Neural crest cell (in vitro differentiated cells): ENCODE measurements at regions not wholly inside any gene's neighbourhood (a gene's known extent, or its start where the extent isn't known, plus 50 kb on each side); places are given as distances from the start of the nearest gene placed in this dataset.

Experiments
- DNase-seq: peaks from one replicate; pipeline ENCODE4 v3.0.0; 2021; ENCODE audit warnings: low read depth, mixed read lengths, low spot score
- H3K27ac Mint-ChIP-seq: one replicate; pipeline ENCODE4 v1.8.0; 2021; ENCODE audit warnings: mild to moderate bottlenecking, mixed read lengths; ENCODE audit not compliant: unreplicated experiment
- H3K27me3 Mint-ChIP-seq: 2 replicates; pipeline ENCODE4 v1.8.0; 2021; ENCODE audit warnings: low read depth, mild to moderate bottlenecking, mixed read lengths
- H3K36me3 Mint-ChIP-seq: 2 replicates; pipeline ENCODE4 v1.8.0; 2021; ENCODE audit warnings: low read depth, mild to moderate bottlenecking, mixed read lengths
- H3K4me1 Mint-ChIP-seq: 2 replicates; pipeline ENCODE4 v1.8.0; 2021; ENCODE audit warnings: mixed read lengths
- H3K4me3 Mint-ChIP-seq: one replicate; pipeline ENCODE4 v1.8.0; 2021; ENCODE audit warnings: mild to moderate bottlenecking, mixed read lengths
- H3K9me3 Mint-ChIP-seq: 2 replicates; pipeline ENCODE4 v1.8.0; 2021; ENCODE audit warnings: mixed read lengths
- CTCF ChIP-seq: fragments of 200-600 bp; sonication (generic); conservative IDR thresholded peaks from 2 replicates; pipeline ENCODE4 v1.5.0; 2021; ENCODE audit warnings: antibody characterized with exemption, mild to moderate bottlenecking

DNA sequence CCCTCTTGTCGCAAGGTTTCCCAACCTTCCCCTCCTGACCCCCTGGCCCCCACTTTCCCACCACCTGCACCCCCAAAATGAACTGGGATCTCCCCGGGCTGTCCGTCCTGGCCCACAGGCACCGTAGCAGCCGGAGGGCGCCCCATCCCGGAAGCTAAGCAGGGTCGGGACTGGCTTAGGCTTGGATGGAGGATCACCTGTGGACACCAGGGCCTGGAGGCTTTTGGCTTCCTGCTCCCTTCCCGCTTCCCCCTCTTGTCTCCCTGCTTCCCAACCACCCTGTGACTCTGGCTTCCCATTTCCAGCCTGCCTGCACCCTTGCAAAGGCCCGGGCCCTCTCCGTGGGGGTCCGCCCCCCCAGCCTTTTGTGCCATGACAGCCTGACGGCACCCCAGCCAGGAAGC, 2291.3 kb downstream of the TP53TG3F start:
- Mint-ChIP-seq H3K36me3 (peaks cover 5% of the 10 kb centered on the region), H3K4me3 (no peak overlapping the region), H3K4me1 (no peaks in the 10 kb centered on the region), H3K9me3 (peaks cover 4% of the 10 kb centered on the region), H3K27ac (no peak overlapping the region), H3K27me3 (no peaks in the 10 kb centered on the region)
- TF ChIP-seq CTCF, result no peak
- DNase-seq, result no peak

DNA sequence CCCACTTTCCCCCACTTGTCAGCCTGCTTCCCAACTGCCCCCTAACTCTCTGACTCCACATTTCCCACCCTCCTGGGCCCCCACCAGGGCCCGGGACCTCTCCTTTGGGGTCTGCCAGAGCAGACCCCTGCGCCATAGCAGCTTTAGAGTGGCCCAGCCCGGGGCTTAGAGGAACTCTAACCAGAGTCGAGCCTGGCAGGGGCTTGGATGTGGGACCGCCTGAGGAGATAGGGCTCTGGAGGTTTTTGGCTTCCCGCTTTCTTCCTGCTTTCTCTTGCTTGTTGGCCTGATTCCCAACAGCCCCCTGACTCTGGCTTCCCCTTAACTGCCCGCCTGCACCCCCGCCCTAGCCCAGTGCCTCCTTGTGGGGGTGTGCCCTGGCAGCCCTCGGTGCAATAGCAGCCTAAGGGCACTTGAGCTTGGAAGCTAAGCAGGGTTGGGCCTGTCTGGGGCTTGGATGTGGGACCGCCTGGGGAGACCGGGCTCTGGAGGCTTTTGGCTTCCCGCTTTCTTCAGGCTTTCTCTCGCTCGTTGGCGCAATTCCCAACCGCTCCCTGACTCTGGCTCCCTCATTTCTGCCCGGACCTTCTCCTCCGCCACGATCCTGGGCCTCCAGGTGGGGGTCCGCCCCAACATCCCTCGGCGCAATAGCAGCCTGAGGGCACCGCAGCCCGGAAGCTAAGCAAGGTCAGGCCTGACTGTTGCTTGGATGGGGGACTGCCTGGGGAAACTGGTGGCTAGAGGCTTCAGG, 2292.0 kb downstream of the TP53TG3F start:
- DNase-seq, result no peak
- H3K27ac Mint-ChIP-seq, result no peak overlapping the region
- no peaks in the 10 kb centered on the region for H3K4me1 Mint-ChIP-seq
- no peak for TF ChIP-seq CTCF
- no peak overlapping the region for H3K4me3 Mint-ChIP-seq
- no peaks in the 10 kb centered on the region for H3K27me3 Mint-ChIP-seq
- peaks cover 4% of the 10 kb centered on the region for H3K9me3 Mint-ChIP-seq
- peaks cover 5% of the 10 kb centered on the region for H3K36me3 Mint-ChIP-seq

DNA sequence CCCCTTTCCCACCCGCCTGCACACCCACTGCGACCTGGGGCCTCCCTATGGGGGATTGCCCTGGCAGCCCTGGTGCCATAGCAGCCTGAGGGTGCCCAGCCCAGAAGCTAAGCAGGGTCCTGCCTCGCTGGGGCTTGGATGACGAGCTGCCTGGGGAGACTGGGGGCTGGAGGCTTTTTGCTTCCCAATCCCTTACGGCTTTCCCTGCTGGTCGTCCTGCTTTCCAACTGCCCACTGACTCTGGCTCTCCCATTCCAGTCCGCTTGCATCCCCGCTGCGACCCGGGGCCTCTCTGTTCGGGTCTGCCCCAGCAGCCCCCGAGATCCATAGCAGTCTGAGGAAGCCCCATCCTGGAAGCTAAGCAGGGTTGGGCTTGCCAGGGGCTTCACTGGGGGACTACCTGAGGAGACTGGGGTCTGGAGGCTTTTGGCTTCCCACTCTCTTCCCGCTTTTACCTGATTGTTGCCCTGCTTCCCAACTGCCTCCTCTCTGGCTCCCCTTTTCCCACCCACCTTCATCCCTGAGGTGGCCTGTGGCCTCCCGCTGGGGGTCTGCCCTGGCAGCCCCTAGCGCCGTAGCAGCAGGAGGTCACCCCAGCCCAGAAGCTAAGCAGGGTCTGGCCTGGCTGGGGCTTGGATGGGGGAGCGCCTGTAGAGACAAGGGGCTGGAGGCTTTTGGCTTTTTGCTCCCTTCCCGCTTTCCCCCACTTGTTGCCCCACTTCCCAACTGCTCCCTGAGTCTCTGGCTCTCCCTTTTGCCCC, 2292.8 kb downstream of the TP53TG3F start:
- DNase-seq, result no peak
- TF ChIP-seq CTCF, result no peak
- Mint-ChIP-seq H3K4me3 (no peak overlapping the region), H3K9me3 (peaks cover 4% of the 10 kb centered on the region), H3K4me1 (no peaks in the 10 kb centered on the region), H3K27me3 (no peaks in the 10 kb centered on the region), H3K36me3 (peaks cover 7% of the 10 kb centered on the region), H3K27ac (no peak overlapping the region)

GRCh38 chr16:35752773-35753558, 2293.6 kb downstream of the TP53TG3F start:
- H3K36me3 Mint-ChIP-seq, result peaks cover 7% of the 10 kb centered on the region
- no peaks in the 10 kb centered on the region for H3K27me3 Mint-ChIP-seq
- H3K9me3 Mint-ChIP-seq, result peaks cover 4% of the 10 kb centered on the region
- DNase-seq, result no peak
- H3K4me3 Mint-ChIP-seq, result no peak overlapping the region
- H3K27ac Mint-ChIP-seq, result no peak overlapping the region
- no peak for TF ChIP-seq CTCF
- no peaks in the 10 kb centered on the region for H3K4me1 Mint-ChIP-seq

GRCh38 chr16:35753559-35754390, 2294.4 kb downstream of the TP53TG3F start:
- peaks cover 7% of the 10 kb centered on the region for H3K36me3 Mint-ChIP-seq
- no peaks in the 10 kb centered on the region for H3K4me1 Mint-ChIP-seq
- DNase-seq, result no peak
- TF ChIP-seq CTCF, result no peak
- H3K27ac Mint-ChIP-seq, result no peak overlapping the region
- no peak overlapping the region for H3K4me3 Mint-ChIP-seq
- H3K9me3 Mint-ChIP-seq, result peaks cover 4% of the 10 kb centered on the region
- no peaks in the 10 kb centered on the region for H3K27me3 Mint-ChIP-seq
